H1 (cell line): ENCODE measurements at regions not wholly inside any gene's neighbourhood (a gene's known extent, or its start where the extent isn't known, plus 50 kb on each side); places are given as distances from the start of the nearest gene placed in this dataset.

Experiments used
- CTCF ChIA-PET: fragments of 300-600 bp; sonication (Branson Sonifier 250); formaldehyde crosslinking; loops from one replicate; lab custom pipeline; 2021; ENCODE audit not compliant: partially characterized antibody; lab: Charles Lee
- POLR2A ChIA-PET: fragments of 300-600 bp; sonication (Branson Sonifier 250); formaldehyde crosslinking; loops from one replicate; lab custom pipeline; 2021; ENCODE audit warnings: inconsistent platforms; ENCODE audit not compliant: partially characterized antibody; lab: Charles Lee
- DNase-seq, 2 experiments: peaks; one replicate each; pipeline versions ENCODE4 v3.0.0 to v3.0.0-alpha.2; 2010 to 2022; ENCODE audit warnings: low spot score in 2 of 2, low read depth in 1 of 2, mixed read lengths in 1 of 2
- FAIRE-seq: peaks from 2 replicates; lab custom pipeline; 2011; peaks lifted over from hg19 to GRCh38; lab: Jason Lieb, UNC
- H2AFZ ChIP-seq: 2 replicates; pipeline ENCODE4 v1.8.1; 2012; ENCODE audit warnings: low read length, inconsistent platforms
- H2AK5ac ChIP-seq: 2 replicates; pipeline ENCODE4 v1.6.1; 2013; ENCODE audit warnings: low read depth, low read length
- H2BK120ac ChIP-seq: replicated peaks from 2 replicates; pipeline ENCODE3; 2013; ENCODE audit warnings: low read depth, low read length, inconsistent platforms
- H2BK12ac ChIP-seq: 2 replicates; pipeline ENCODE4 v1.6.1; 2013; ENCODE audit warnings: low read depth, low read length
- H2BK15ac ChIP-seq: 2 replicates; pipeline ENCODE4 v1.6.1; 2013; ENCODE audit warnings: low read length
- H2BK20ac ChIP-seq: 2 replicates; pipeline ENCODE4 v1.6.1; 2013; ENCODE audit warnings: low read length
- H2BK5ac ChIP-seq: 2 replicates; pipeline ENCODE4 v1.6.1; 2013; ENCODE audit warnings: low read depth, low read length
- H3K14ac ChIP-seq: 2 replicates; pipeline ENCODE4 v1.6.1; 2013; ENCODE audit warnings: inconsistent platforms; ENCODE audit not compliant: insufficient read length
- H3K18ac ChIP-seq: 2 replicates; pipeline ENCODE4 v1.6.1; 2013; ENCODE audit warnings: low read length; ENCODE audit errors: extremely low read depth
- H3K23ac ChIP-seq: 2 replicates; pipeline ENCODE4 v1.6.1; 2013; ENCODE audit warnings: inconsistent platforms; ENCODE audit not compliant: insufficient read length
- H3K23me2 ChIP-seq: 2 replicates; pipeline ENCODE4 v1.6.1; 2013; ENCODE audit warnings: low read depth, low read length
- H3K27ac ChIP-seq: 2 replicates; pipeline ENCODE4 v1.6.1; 2011; ENCODE audit warnings: low read depth, low read length, inconsistent platforms
- H3K27me3 ChIP-seq, 4 experiments: replicated peaks in 1 of 4; 1 replicate in 1 of 4; 2 replicates in 3 of 4; pipeline versions ENCODE4 v1.6.1 to v1.8.1; 2011 to 2013; ENCODE audit warnings: low read length in 3 of 4, mild to moderate bottlenecking in 3 of 4, inconsistent platforms in 2 of 4, mixed read lengths in 2 of 4, moderate library complexity in 1 of 4; ENCODE audit not compliant: control insufficient read depth in 3 of 4, insufficient read depth in 3 of 4; ENCODE audit errors: extremely low read depth in 1 of 4
- H3K36me3 ChIP-seq, 4 experiments: 2 replicates each; pipeline versions ENCODE4 v1.6.1 to v1.8.1; 2011 to 2013; ENCODE audit warnings: mild to moderate bottlenecking in 4 of 4, low read length in 3 of 4, moderate library complexity in 2 of 4, control low read depth in 1 of 4, inconsistent platforms in 1 of 4; ENCODE audit not compliant: insufficient read depth in 4 of 4, control insufficient read depth in 2 of 4
- H3K4ac ChIP-seq: replicated peaks from 2 replicates; pipeline ENCODE3; 2013; ENCODE audit warnings: low read length, low read depth, mixed read lengths, inconsistent platforms; ENCODE audit not compliant: insufficient read length
- H3K4me1 ChIP-seq, 4 experiments: replicated peaks in 1 of 4; 1 replicate in 1 of 4; 2 replicates in 3 of 4; pipeline versions ENCODE4 v1.6.1 to v1.8.1; 2011 to 2013; ENCODE audit warnings: low read length in 3 of 4, inconsistent platforms in 2 of 4, mixed read lengths in 1 of 4; ENCODE audit not compliant: insufficient read depth in 4 of 4, control insufficient read depth in 3 of 4
- H3K4me2 ChIP-seq, 2 experiments: 2 replicates each; pipeline versions ENCODE4 v1.6.1 to v1.8.1; 2011 to 2013; ENCODE audit warnings: low read depth in 2 of 2, low read length in 2 of 2, control low read depth in 1 of 2, inconsistent platforms in 1 of 2, mild to moderate bottlenecking in 1 of 2; ENCODE audit not compliant: insufficient read depth in 1 of 2
- H3K4me3 ChIP-seq, 4 experiments: fragments of 200-600, 300-600 bp in 1 of 4; sonication (generic), shearing (Covaris generic), sonication (Bioruptor Twin) in 1 of 4; 2 replicates each; pipeline versions ENCODE4 v1.5.1 to v1.8.1; 2011 to 2016; ENCODE audit warnings: low read length in 4 of 4, low read depth in 3 of 4, control low read depth in 2 of 4, inconsistent platforms in 2 of 4, mild to moderate bottlenecking in 2 of 4, mixed read lengths in 1 of 4, moderate library complexity in 1 of 4; ENCODE audit not compliant: insufficient read depth in 2 of 4; ENCODE audit errors: extremely low read depth in 1 of 4
- H3K56ac ChIP-seq: replicated peaks from 2 replicates; pipeline ENCODE3; 2013; ENCODE audit warnings: low read depth, mild to moderate bottlenecking, mixed read lengths, low read length, inconsistent platforms; ENCODE audit not compliant: insufficient read length
- H3K79me1 ChIP-seq: 2 replicates; pipeline ENCODE4 v1.6.1; 2013; ENCODE audit warnings: low read depth, low read length, control low read depth
- H3K79me2 ChIP-seq, 2 experiments: 2 replicates each; pipeline versions ENCODE4 v1.6.1 to v1.8.1; 2012 to 2013; ENCODE audit warnings: low read length in 2 of 2, mild to moderate bottlenecking in 2 of 2, inconsistent platforms in 1 of 2; ENCODE audit not compliant: insufficient read depth in 2 of 2, control insufficient read depth in 1 of 2
- H3K9ac ChIP-seq, 4 experiments: replicated peaks in 1 of 4; 1 replicate in 1 of 4; 2 replicates in 3 of 4; pipeline versions ENCODE4 v1.6.1 to v1.8.1; 2011 to 2013; ENCODE audit warnings: low read depth in 3 of 4, low read length in 3 of 4, control low read depth in 2 of 4, mild to moderate bottlenecking in 2 of 4, moderate library complexity in 2 of 4, inconsistent platforms in 1 of 4; ENCODE audit errors: extremely low read depth in 1 of 4
- H3K9me3 ChIP-seq, 2 experiments: 2 replicates each; pipeline versions ENCODE4 v1.6.1 to v1.8.1; 2012 to 2013; ENCODE audit warnings: mild to moderate bottlenecking in 2 of 2, moderate library complexity in 2 of 2, control low read depth in 1 of 2, inconsistent platforms in 1 of 2, low read depth in 1 of 2, low read length in 1 of 2, mixed read lengths in 1 of 2; ENCODE audit not compliant: insufficient read depth in 2 of 2
- H4K20me1 ChIP-seq, 2 experiments: replicated peaks in 1 of 2; 2 replicates each; pipeline versions ENCODE3 to v1.8.1; 2011 to 2013; ENCODE audit warnings: inconsistent platforms in 2 of 2, low read length in 2 of 2, mild to moderate bottlenecking in 1 of 2; ENCODE audit not compliant: insufficient read depth in 2 of 2, control insufficient read depth in 1 of 2
- H4K5ac ChIP-seq: 2 replicates; pipeline ENCODE4 v1.6.1; 2013; ENCODE audit warnings: low read length, low read depth, mixed read lengths, inconsistent platforms; ENCODE audit not compliant: insufficient read length
- H4K8ac ChIP-seq: 2 replicates; pipeline ENCODE4 v1.8.0; 2013; ENCODE audit warnings: mild to moderate bottlenecking, moderate library complexity, low read length, inconsistent platforms; ENCODE audit not compliant: insufficient read depth; ENCODE audit errors: extremely low read depth
- H4K91ac ChIP-seq: replicated peaks from 2 replicates; pipeline ENCODE3; 2013; ENCODE audit warnings: low read length, mixed read lengths, inconsistent platforms; ENCODE audit not compliant: insufficient read length
- CHD2 ChIP-seq: IDR thresholded peaks from 2 replicates; pipeline ENCODE4 v1.6.1; 2012; ENCODE audit warnings: low read length, improper control_type of control experiment
- GABPA ChIP-seq: IDR thresholded peaks from 2 replicates; pipeline ENCODE4 v1.6.1; 2011; ENCODE audit warnings: mild to moderate bottlenecking, low read length, moderate library complexity, borderline replicate concordance; ENCODE audit not compliant: insufficient read depth
- WGBS, 2 experiments: shearing (Covaris generic) in 1 of 2; methylation state at CpG; one replicate each; pipeline versions ENCODE4 v1.1.6 to v1.1.7; 2013 to 2015; ENCODE audit warnings: low lambda C conversion rate in 2 of 2, mixed read lengths in 2 of 2, inconsistent platforms in 1 of 2, low coverage in 1 of 2, missing lambda C conversion rate in 1 of 2; ENCODE audit not compliant: insufficient replicate concordance in 2 of 2, insufficient coverage in 1 of 2, insufficient read length in 1 of 2; ENCODE audit errors: extremely low coverage in 1 of 2, missing lambda C conversion rate in 1 of 2; 5-methylcytosine and 5-hydroxymethylcytosine counted together

GRCh38 chr12:23352670-23353069 lies 596.8 kb downstream of the SOX5 start:
- H3K9ac ChIP-seq = no peak overlapping the region
- H3K79me2 ChIP-seq = no peaks in the 10 kb centered on the region
- H2BK20ac ChIP-seq = no peak overlapping the region
- H2BK120ac ChIP-seq = no peak overlapping the region
- no peak overlapping the region for H3K27ac ChIP-seq
- 83% methylated on average over 2 of the region's 2 CpGs; no CpG with 5 or more reads in 1 of the 2 experiments for WGBS, 2 experiments
- no peak overlapping the region for H3K4me2 ChIP-seq
- no peaks in the 10 kb centered on the region for H3K4me1 ChIP-seq
- H2BK12ac ChIP-seq = no peak overlapping the region
- H2AFZ ChIP-seq = no peak overlapping the region
- H2AK5ac ChIP-seq = no peak overlapping the region
- H4K8ac ChIP-seq = no peak overlapping the region
- no peaks in the 10 kb centered on the region for H3K9me3 ChIP-seq
- no peak overlapping the region for H3K56ac ChIP-seq
- no peak overlapping the region for H3K23ac ChIP-seq
- FAIRE-seq (no peak), DNase-seq (no peak)
- no peaks in the 10 kb centered on the region for H4K20me1 ChIP-seq
- H3K4ac ChIP-seq = no peak overlapping the region
- H3K18ac ChIP-seq = no peak overlapping the region
- H3K36me3 ChIP-seq = no peaks in the 10 kb centered on the region
- no peak overlapping the region for H3K4me3 ChIP-seq
- POLR2A ChIA-PET = no interaction called here
- no peak overlapping the region for H4K91ac ChIP-seq
- H3K27me3 ChIP-seq = no peaks in the 10 kb centered on the region
- H3K14ac ChIP-seq = no peak overlapping the region
- no peaks in the 10 kb centered on the region for H3K23me2 ChIP-seq
- H2BK15ac ChIP-seq = no peak overlapping the region
- H4K5ac ChIP-seq = no peak overlapping the region
- no peaks in the 10 kb centered on the region for H3K79me1 ChIP-seq
- no peak overlapping the region for H2BK5ac ChIP-seq
- CTCF ChIA-PET = interaction anchor here (1.3 to 2.9 kb wide), 2 partner anchors 10 to 13 kb away, joined by 4 to 16 read pairs; no protein-coding TSS in a partner anchor
- no peak for TF ChIP-seq CHD2
- no peak for TF ChIP-seq GABPA
